ENCODE measurements at regions not wholly inside any gene's neighbourhood (a gene's known extent, or its start where the extent isn't known, plus 50 kb on each side); places are given as distances from the start of the nearest gene placed in this dataset.
"Not testable (repeated sequence)": the region's sequence is repeated elsewhere in the genome, so short reads cannot be mapped to it uniquely, and the experiment has no call there.

GRCh38 chr4:179372746-179373145 is 1930.5 kb upstream of the AGA start:
- H3K27me3 ChIP-seq, result no peaks in the 10 kb centered on the region
- no peak overlapping the region for H3K27ac ChIP-seq
- no peaks in the 10 kb centered on the region for H3K36me3 ChIP-seq
- no peak for TF ChIP-seq CTCF (IDR thresholded peaks at IDR 0.05)
- H3K9me3 ChIP-seq, result no peaks in the 10 kb centered on the region
- peaks cover 4 to 27% of the 10 kb centered on the region in 2 experiments for H3K4me1 ChIP-seq (ENCODE audit: control insufficient read depth in 1 of 2, insufficient read depth in 1 of 2, low read depth in 1 of 2, low read length in 1 of 2)
- no peak overlapping the region for H3K4me3 ChIP-seq (ENCODE audit: low read depth in 1 of 2, low read length in 1 of 2)

GRCh38 chr4:179378847-179379246 is 1936.6 kb upstream of the AGA start:
- not testable (repeated sequence) for H3K27me3 ChIP-seq; H3K36me3 ChIP-seq; H3K4me1 ChIP-seq (ENCODE audit: control insufficient read depth in 1 of 2, insufficient read depth in 1 of 2, low read depth in 1 of 2, low read length in 1 of 2); H3K27ac ChIP-seq; H3K4me3 ChIP-seq (ENCODE audit: low read depth in 1 of 2, low read length in 1 of 2); H3K9me3 ChIP-seq

GRCh38 chr4:179392787-179393186 is 1950.5 kb upstream of the AGA start:
- no peaks in the 10 kb centered on the region for H3K27me3 ChIP-seq
- peaks cover 0 to 1% of the 10 kb centered on the region in 2 experiments for H3K4me1 ChIP-seq (ENCODE audit: control insufficient read depth in 1 of 2, insufficient read depth in 1 of 2, low read depth in 1 of 2, low read length in 1 of 2)
- no peaks in the 10 kb centered on the region for H3K36me3 ChIP-seq
- no peaks in the 10 kb centered on the region for H3K9me3 ChIP-seq
- H3K4me3 ChIP-seq (ENCODE audit: low read depth in 1 of 2, low read length in 1 of 2), result no peak overlapping the region
- no peak overlapping the region for H3K27ac ChIP-seq
- no peak for TF ChIP-seq CTCF (IDR thresholded peaks at IDR 0.05)

- Histone ChIP-seq H3K4me3 (ENCODE audit: low read depth in 1 of 2, low read length in 1 of 2) (no peak overlapping the region), H3K27ac (no peak overlapping the region), H3K4me1 (ENCODE audit: control insufficient read depth in 1 of 2, insufficient read depth in 1 of 2, low read depth in 1 of 2, low read length in 1 of 2) (peaks cover 0 to 10% of the 10 kb centered on the region in 2 experiments), H3K9me3 (no peaks in the 10 kb centered on the region), H3K27me3 (no peaks in the 10 kb centered on the region), H3K36me3 (no peaks in the 10 kb centered on the region)
- TF ChIP-seq CTCF (IDR thresholded peaks at IDR 0.05), result no peak
Observed at GRCh38 chr4:179398414-179398813, 1956.2 kb upstream of the AGA start.

GRCh38 chr4:179399054-179399782 is 1957.0 kb upstream of the AGA start:
- Histone ChIP-seq H3K4me3 (ENCODE audit: low read depth in 1 of 2, low read length in 1 of 2) (no peak overlapping the region), H3K36me3 (no peaks in the 10 kb centered on the region), H3K9me3 (no peaks in the 10 kb centered on the region), H3K27ac (no peak overlapping the region), H3K4me1 (ENCODE audit: control insufficient read depth in 1 of 2, insufficient read depth in 1 of 2, low read depth in 1 of 2, low read length in 1 of 2) (peaks cover 0 to 10% of the 10 kb centered on the region in 2 experiments), H3K27me3 (no peaks in the 10 kb centered on the region)
- TF ChIP-seq CTCF (IDR thresholded peaks at IDR 0.05), result no peak

- no peak for TF ChIP-seq CTCF (IDR thresholded peaks at IDR 0.05)
Observed at GRCh38 chr4:179415037-179415846, 1973.0 kb upstream of the AGA start.

More at GRCh38 chr4:179415037-179415846, 1973.0 kb upstream of the AGA start:
- Histone ChIP-seq H3K27ac (no peak overlapping the region), H3K27me3 (no peaks in the 10 kb centered on the region), H3K36me3 (no peaks in the 10 kb centered on the region), H3K4me3 (ENCODE audit: low read depth in 1 of 2, low read length in 1 of 2) (no peak overlapping the region), H3K9me3 (no peaks in the 10 kb centered on the region), H3K4me1 (ENCODE audit: control insufficient read depth in 1 of 2, insufficient read depth in 1 of 2, low read depth in 1 of 2, low read length in 1 of 2) (no peaks in the 10 kb centered on the region)
